ENCODE measurements at regions not wholly inside any gene's neighbourhood (a gene's known extent, or its start where the extent isn't known, plus 50 kb on each side); places are given as distances from the start of the nearest gene placed in this dataset.
"Not testable (repeated sequence)": the region's sequence is repeated elsewhere in the genome, so short reads cannot be mapped to it uniquely, and the experiment has no call there.

DNA sequence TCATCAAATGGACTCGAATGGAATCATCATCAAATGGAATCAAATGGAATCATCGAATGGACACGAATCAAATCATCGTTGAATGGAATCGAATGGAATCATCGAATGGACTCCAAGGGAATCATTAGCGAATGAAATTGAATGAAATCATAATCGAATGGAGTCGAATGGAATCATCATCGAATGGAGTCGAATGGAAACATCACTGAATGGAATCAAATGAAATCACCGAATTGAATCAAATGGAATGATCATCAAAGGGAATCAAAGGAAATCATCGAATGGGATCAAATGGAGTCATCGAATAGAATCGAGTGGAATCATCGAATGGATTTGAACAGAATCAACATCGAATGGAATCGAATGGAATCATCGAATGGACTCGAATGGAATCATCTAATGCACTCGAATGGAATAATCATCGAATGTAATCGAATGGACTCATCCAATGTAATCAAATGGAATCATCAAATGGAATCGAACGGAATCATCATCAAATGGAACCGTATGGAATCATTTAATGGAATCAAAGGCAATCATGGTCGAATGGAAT is 232.2 kb downstream of the SHCBP1 start:
- not testable (repeated sequence) for H3K27ac ChIP-seq; H3K4me3 Mint-ChIP-seq; H3K79me2 ChIP-seq (ENCODE audit: low read depth); H3K4me2 ChIP-seq; H3K4me3 ChIP-seq; H3K4me1 ChIP-seq; H3K36me3 ChIP-seq; H3K27me3 ChIP-seq; H3K27me3 Mint-ChIP-seq (ENCODE audit: insufficient read depth, low read depth); H4K20me1 ChIP-seq (ENCODE audit: low read depth); DNase-seq (ENCODE audit: low spot score); H3K4me1 Mint-ChIP-seq; H3K27ac Mint-ChIP-seq; H3K9ac ChIP-seq; H2AFZ ChIP-seq (replicated peaks); H3K36me3 Mint-ChIP-seq
- Histone ChIP-seq H3K9me3 (ENCODE audit: low read depth) (peaks cover 21% of the 10 kb centered on the region), H3F3A (ENCODE audit: low read depth) (peaks cover 14% of the 10 kb centered on the region)
- peaks cover 19% of the 10 kb centered on the region for H3K9me3 Mint-ChIP-seq

DNA sequence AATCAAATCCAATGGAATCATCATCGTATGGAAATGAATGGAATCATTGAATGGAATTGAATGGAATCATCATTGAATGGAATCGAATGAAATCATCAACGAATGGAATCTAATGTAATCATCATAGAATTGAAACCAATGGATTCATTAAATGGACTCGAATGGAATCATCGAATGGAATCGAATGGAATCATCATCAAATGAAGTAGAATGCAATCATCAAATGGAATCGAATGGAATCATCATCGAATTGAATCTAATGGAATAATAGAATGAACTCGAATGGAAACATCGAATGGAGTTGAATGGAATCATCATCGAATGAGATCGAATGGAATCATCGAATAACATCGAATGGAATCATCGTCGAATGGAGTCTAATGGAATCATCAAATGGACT is 232.8 kb downstream of the SHCBP1 start:
- DNase-seq (ENCODE audit: low spot score); H3K36me3 Mint-ChIP-seq; H3K4me1 Mint-ChIP-seq; H3K27ac Mint-ChIP-seq; H3K36me3 ChIP-seq; H3K4me3 ChIP-seq; H4K20me1 ChIP-seq (ENCODE audit: low read depth); H3K4me2 ChIP-seq; H3K27me3 ChIP-seq; H2AFZ ChIP-seq (replicated peaks); H3K27ac ChIP-seq; H3K9ac ChIP-seq; H3K27me3 Mint-ChIP-seq (ENCODE audit: insufficient read depth, low read depth); H3K79me2 ChIP-seq (ENCODE audit: low read depth); H3K4me1 ChIP-seq; H3K4me3 Mint-ChIP-seq: not testable (repeated sequence)
- H3F3A ChIP-seq (ENCODE audit: low read depth) = peaks cover 14% of the 10 kb centered on the region
- H3K9me3 ChIP-seq (ENCODE audit: low read depth) = peaks cover 21% of the 10 kb centered on the region
- peaks cover 20% of the 10 kb centered on the region for H3K9me3 Mint-ChIP-seq

DNA sequence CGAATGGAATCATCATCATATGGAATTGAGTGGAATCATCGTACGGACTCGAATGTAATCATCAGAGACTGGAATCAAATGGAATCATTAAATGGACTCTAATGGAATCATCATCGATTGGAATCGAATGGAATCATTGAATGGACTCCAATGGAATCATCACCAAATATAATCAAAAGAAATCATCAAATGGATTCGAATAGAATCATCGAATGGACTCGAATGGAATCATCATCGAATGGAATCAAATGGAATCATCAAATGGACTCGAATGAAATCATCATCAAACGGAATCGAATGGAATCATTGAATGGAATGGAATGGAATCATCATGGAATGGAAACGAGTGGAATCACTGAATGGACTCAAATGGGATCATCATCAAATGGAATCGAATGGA is 233.5 kb downstream of the SHCBP1 start:
- H3K36me3 Mint-ChIP-seq; H3K4me1 Mint-ChIP-seq; H3K9ac ChIP-seq; H3K36me3 ChIP-seq; H3K4me2 ChIP-seq; H3K4me3 ChIP-seq; H3K27me3 ChIP-seq; H3K4me3 Mint-ChIP-seq; H3K27ac Mint-ChIP-seq; H2AFZ ChIP-seq (replicated peaks); H3K79me2 ChIP-seq (ENCODE audit: low read depth); H3K27me3 Mint-ChIP-seq (ENCODE audit: insufficient read depth, low read depth); H4K20me1 ChIP-seq (ENCODE audit: low read depth); H3K4me1 ChIP-seq; DNase-seq (ENCODE audit: low spot score): not testable (repeated sequence)
- H3K9me3 Mint-ChIP-seq = peaks cover 20% of the 10 kb centered on the region
- peaks cover 24% of the 10 kb centered on the region for H3K9me3 ChIP-seq (ENCODE audit: low read depth)
- peak overlapping the region; percentile 0 for H3K27ac ChIP-seq
- H3F3A ChIP-seq (ENCODE audit: low read depth) = peaks cover 14% of the 10 kb centered on the region

DNA sequence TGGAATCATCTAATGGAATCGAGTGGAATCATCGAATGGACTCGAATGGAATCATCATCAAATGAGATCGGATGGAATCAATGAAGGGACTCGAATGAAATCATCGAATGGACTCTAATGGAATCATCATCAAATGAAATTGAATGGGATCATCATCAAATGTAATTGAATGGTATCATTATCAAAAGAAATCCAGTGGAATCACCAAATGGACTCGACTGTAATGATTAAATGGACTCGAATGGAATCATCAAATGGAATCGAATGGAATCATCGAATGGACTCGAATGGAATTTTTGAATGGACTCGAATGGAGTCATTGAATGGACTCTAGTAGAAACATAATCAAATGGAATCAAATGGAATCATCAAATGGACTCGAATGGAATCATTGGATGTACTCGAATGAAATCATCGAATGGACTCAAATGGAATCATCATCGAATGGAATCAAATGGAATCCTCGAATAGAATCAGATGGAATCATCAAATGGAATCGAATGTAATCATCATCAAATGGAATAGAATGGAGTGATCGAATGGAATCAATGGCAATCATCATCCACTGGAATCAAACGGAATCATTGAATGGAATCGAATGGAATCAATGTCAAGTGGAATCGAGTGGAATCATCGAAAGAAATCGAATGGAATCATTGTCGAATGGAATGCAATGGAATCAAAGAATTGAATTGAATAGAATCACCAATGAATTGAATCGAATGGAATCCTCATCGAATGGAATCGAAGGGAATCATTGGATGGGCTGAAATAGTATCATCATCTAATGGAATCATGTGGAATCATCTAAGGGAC is 234.2 kb downstream of the SHCBP1 start:
- H2AFZ ChIP-seq (replicated peaks); H4K20me1 ChIP-seq (ENCODE audit: low read depth); H3K4me1 Mint-ChIP-seq; H3K4me3 Mint-ChIP-seq; H3K9ac ChIP-seq; H3K4me1 ChIP-seq; H3K27me3 Mint-ChIP-seq (ENCODE audit: insufficient read depth, low read depth); DNase-seq (ENCODE audit: low spot score); H3K36me3 Mint-ChIP-seq; H3K36me3 ChIP-seq; H3K27ac Mint-ChIP-seq; H3K79me2 ChIP-seq (ENCODE audit: low read depth); H3K4me2 ChIP-seq; H3K27me3 ChIP-seq: not testable (repeated sequence)
- H3K9me3 Mint-ChIP-seq = peaks cover 22% of the 10 kb centered on the region
- peaks cover 27% of the 10 kb centered on the region for H3K9me3 ChIP-seq (ENCODE audit: low read depth)
- peak overlapping the region; percentile 0 for H3K27ac ChIP-seq
- H3F3A ChIP-seq (ENCODE audit: low read depth) = peaks cover 14% of the 10 kb centered on the region
- peak overlapping the region; percentile 0 for H3K4me3 ChIP-seq

DNA sequence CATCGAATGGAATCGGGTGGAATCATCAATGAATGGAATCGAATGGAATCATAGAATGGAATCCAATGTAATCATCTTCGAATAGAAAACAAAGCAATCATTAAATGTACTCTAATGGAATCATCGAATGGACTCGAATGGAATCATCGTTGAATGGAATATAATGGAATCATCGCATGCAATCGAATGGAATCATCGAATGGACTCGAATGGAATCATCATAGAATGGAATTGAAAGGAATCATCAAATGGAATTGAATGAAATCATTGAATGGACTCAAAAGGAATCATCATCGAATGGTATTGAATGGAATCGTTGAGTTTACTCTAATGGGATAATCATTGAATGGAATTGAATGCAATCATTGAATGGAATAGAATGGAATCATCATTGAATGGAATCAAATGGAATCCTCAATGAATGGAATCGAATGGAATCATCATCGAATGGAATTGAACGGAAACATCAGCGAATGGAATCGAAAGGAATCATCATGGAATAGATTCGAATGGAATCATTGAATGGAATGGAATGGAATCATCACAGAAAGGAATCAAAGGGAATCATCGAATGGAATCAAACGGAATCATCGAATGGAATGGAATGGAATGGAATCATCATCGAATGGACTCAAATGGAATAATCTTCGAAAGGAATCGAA is 234.9 kb downstream of the SHCBP1 start:
- not testable (repeated sequence) for H2AFZ ChIP-seq (replicated peaks); H3K27me3 Mint-ChIP-seq (ENCODE audit: insufficient read depth, low read depth); H3K79me2 ChIP-seq (ENCODE audit: low read depth); H3K4me3 Mint-ChIP-seq; H3K4me1 ChIP-seq; H3K36me3 ChIP-seq; H3K36me3 Mint-ChIP-seq; H3K4me1 Mint-ChIP-seq; H3K27ac Mint-ChIP-seq; H3K27ac ChIP-seq; H3K27me3 ChIP-seq; H3K4me2 ChIP-seq; H4K20me1 ChIP-seq (ENCODE audit: low read depth); H3K4me3 ChIP-seq; H3K9ac ChIP-seq; DNase-seq (ENCODE audit: low spot score)
- H3K9me3 ChIP-seq (ENCODE audit: low read depth) = peaks cover 31% of the 10 kb centered on the region
- peaks cover 27% of the 10 kb centered on the region for H3K9me3 Mint-ChIP-seq
- H3F3A ChIP-seq (ENCODE audit: low read depth) = peaks cover 14% of the 10 kb centered on the region

DNA sequence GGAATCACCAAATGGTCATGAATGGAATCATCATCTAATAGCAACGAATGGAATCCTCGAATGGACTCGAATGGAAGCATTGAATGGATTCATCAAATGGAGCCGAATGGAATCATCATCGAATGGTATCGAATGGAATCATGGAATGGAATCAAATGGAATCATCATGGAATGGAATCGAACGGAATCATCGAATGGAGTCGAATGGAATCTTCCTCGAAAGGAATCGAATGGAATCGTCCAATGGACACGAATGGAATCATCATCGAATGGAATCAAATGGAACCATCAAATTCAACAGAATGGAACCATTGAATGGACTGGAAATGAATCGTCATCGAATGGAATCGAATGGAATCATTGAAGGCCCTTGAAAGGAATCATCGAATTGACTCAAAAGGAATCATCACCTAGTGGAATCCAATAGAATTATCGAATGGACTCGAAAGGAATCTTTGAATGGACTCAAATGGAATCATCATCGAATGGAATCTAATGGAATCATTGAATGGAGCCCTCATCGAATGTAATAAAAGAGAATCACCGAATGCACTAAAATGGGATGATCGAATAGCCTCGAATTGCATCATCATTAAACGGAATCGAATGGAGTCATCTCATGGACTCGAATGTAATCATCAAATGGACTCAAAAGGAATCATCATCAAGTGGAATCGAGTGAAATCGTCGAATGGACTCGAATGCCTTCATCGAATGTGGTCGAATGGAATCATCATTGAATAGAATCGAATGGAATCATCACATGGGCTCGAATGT is 236.7 kb downstream of the SHCBP1 start:
- peaks cover 27% of the 10 kb centered on the region for H3K9me3 ChIP-seq (ENCODE audit: low read depth)
- not testable (repeated sequence) for H3K79me2 ChIP-seq (ENCODE audit: low read depth); H3K4me3 Mint-ChIP-seq; H3K36me3 ChIP-seq; H3K4me1 Mint-ChIP-seq; H3K27me3 Mint-ChIP-seq (ENCODE audit: insufficient read depth, low read depth); H4K20me1 ChIP-seq (ENCODE audit: low read depth); H3K9ac ChIP-seq; H3F3A ChIP-seq (ENCODE audit: low read depth); H3K27ac Mint-ChIP-seq; H3K36me3 Mint-ChIP-seq; H3K27me3 ChIP-seq; H3K4me2 ChIP-seq; H3K4me1 ChIP-seq; H3K4me3 ChIP-seq; H2AFZ ChIP-seq (replicated peaks); H3K27ac ChIP-seq
- peaks cover 25% of the 10 kb centered on the region for H3K9me3 Mint-ChIP-seq
- DNase-seq (ENCODE audit: low spot score) = peak; percentile 52

DNA sequence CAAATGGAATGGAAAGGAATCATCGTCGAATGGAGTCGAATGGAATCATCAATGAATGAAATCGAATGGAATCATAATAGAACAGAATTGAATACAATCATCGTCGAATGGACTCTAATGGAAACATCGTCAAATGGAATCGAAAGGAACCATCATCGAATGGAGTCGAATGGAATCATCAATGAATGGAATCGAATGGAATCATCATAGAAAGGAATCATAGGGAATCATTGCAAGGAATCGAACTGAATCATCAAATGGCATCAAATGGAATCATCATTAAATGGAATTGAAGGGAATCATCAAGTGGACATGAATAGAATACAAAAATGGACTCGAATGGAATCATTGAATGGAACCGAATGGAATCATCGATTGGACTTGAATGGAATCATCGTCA is 237.6 kb downstream of the SHCBP1 start:
- not testable (repeated sequence) for H2AFZ ChIP-seq (replicated peaks); H3K36me3 Mint-ChIP-seq; H3K79me2 ChIP-seq (ENCODE audit: low read depth); H3K27ac Mint-ChIP-seq; H3K27me3 Mint-ChIP-seq (ENCODE audit: insufficient read depth, low read depth); H3K4me2 ChIP-seq; H3K4me3 Mint-ChIP-seq; H3F3A ChIP-seq (ENCODE audit: low read depth); H3K4me1 Mint-ChIP-seq; H3K9ac ChIP-seq; H4K20me1 ChIP-seq (ENCODE audit: low read depth); H3K27ac ChIP-seq; H3K27me3 ChIP-seq; H3K36me3 ChIP-seq; H3K4me1 ChIP-seq; H3K4me3 ChIP-seq
- H3K9me3 ChIP-seq (ENCODE audit: low read depth) = peaks cover 26% of the 10 kb centered on the region
- peak; percentile 20 for DNase-seq (ENCODE audit: low spot score)
- H3K9me3 Mint-ChIP-seq = peaks cover 25% of the 10 kb centered on the region

Data from neural progenitor cell (in vitro differentiated cells).